Chondrocyte (in vitro differentiated cells): ENCODE measurements at regions not wholly inside any gene's neighbourhood (a gene's known extent, or its start where the extent isn't known, plus 50 kb on each side); places are given as distances from the start of the nearest gene placed in this dataset.

ENCODE experiments used
- DNase-seq: peaks from one replicate; pipeline ENCODE4 v3.0.0; 2021; ENCODE audit warnings: mixed read lengths, low spot score
- H3K27ac Mint-ChIP-seq: one replicate; pipeline ENCODE4 v1.8.0; 2021; ENCODE audit warnings: mild to moderate bottlenecking, moderate library complexity, mixed read lengths; ENCODE audit not compliant: unreplicated experiment
- H3K27me3 Mint-ChIP-seq: 2 replicates; pipeline ENCODE4 v1.8.0; 2021; ENCODE audit warnings: low read depth, mixed read lengths
- H3K36me3 Mint-ChIP-seq: 2 replicates; pipeline ENCODE4 v1.8.0; 2021; ENCODE audit warnings: low read depth, mixed read lengths
- H3K4me1 Mint-ChIP-seq: 2 replicates; pipeline ENCODE4 v1.8.0; 2021; ENCODE audit warnings: low read depth, mild to moderate bottlenecking, mixed read lengths
- H3K4me3 Mint-ChIP-seq: one replicate; pipeline ENCODE4 v1.8.0; 2021; ENCODE audit warnings: mild to moderate bottlenecking, moderate library complexity, mixed read lengths; ENCODE audit not compliant: unreplicated experiment
- H3K9me3 Mint-ChIP-seq: 2 replicates; pipeline ENCODE4 v1.8.0; 2021; ENCODE audit warnings: low read depth, mixed read lengths
- CTCF ChIP-seq: fragments of 200-600 bp; sonication (generic); IDR thresholded peaks from 2 replicates; pipeline ENCODE4 v1.5.0; 2021; ENCODE audit warnings: antibody characterized with exemption, mild to moderate bottlenecking, moderate library complexity

- Mint-ChIP-seq H3K27me3 (peaks cover 1% of the 10 kb centered on the region), H3K4me3 (no peak overlapping the region), H3K4me1 (no peaks in the 10 kb centered on the region), H3K36me3 (no peaks in the 10 kb centered on the region), H3K9me3 (no peaks in the 10 kb centered on the region), H3K27ac (no peak overlapping the region)
- no peak for TF ChIP-seq CTCF
- no peak for DNase-seq
Measured at GRCh38 chr4:180462116-180462515, 1781.1 kb upstream of the TENM3 start.

- peaks cover 9% of the 10 kb centered on the region for H3K9me3 Mint-ChIP-seq
- peaks cover 3% of the 10 kb centered on the region for H3K27me3 Mint-ChIP-seq
- DNase-seq: no peak
- H3K36me3 Mint-ChIP-seq: no peaks in the 10 kb centered on the region
- no peaks in the 10 kb centered on the region for H3K4me1 Mint-ChIP-seq
- H3K27ac Mint-ChIP-seq: no peak overlapping the region
- no peak for TF ChIP-seq CTCF
- no peak overlapping the region for H3K4me3 Mint-ChIP-seq
Measured at GRCh38 chr4:180465364-180465763, 1777.8 kb upstream of the TENM3 start.

DNA sequence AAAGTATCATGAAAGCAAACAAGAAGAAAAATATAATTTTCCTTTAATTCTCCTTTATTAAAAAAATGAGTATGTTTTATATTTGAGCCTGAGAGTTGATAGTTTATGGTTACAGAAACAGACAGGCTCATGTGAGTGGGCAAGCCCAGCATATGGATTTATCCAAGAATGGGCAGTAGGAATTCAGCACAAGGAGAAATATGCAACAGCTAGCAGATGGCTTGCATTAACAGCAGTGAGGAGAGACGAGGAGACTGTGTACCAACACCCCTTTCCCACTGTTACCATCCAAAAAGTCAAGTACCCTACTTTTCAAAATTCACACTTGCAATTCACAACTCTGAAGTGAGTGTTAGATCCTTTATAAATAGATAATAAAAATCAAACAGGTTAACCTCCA lies 1760.2 kb upstream of the TENM3 start:
- Mint-ChIP-seq H3K36me3 (no peaks in the 10 kb centered on the region), H3K9me3 (no peaks in the 10 kb centered on the region), H3K4me3 (no peak overlapping the region), H3K27ac (no peak overlapping the region), H3K4me1 (no peaks in the 10 kb centered on the region), H3K27me3 (no peaks in the 10 kb centered on the region)
- TF ChIP-seq CTCF: no peak
- no peak for DNase-seq

- no peak for DNase-seq
- H3K27me3 Mint-ChIP-seq: no peaks in the 10 kb centered on the region
- no peaks in the 10 kb centered on the region for H3K9me3 Mint-ChIP-seq
- no peak for TF ChIP-seq CTCF
- H3K27ac Mint-ChIP-seq: no peak overlapping the region
- no peak overlapping the region for H3K4me3 Mint-ChIP-seq
- H3K4me1 Mint-ChIP-seq: no peaks in the 10 kb centered on the region
- H3K36me3 Mint-ChIP-seq: no peaks in the 10 kb centered on the region
Measured at GRCh38 chr4:180485407-180485806, 1757.8 kb upstream of the TENM3 start.

DNA sequence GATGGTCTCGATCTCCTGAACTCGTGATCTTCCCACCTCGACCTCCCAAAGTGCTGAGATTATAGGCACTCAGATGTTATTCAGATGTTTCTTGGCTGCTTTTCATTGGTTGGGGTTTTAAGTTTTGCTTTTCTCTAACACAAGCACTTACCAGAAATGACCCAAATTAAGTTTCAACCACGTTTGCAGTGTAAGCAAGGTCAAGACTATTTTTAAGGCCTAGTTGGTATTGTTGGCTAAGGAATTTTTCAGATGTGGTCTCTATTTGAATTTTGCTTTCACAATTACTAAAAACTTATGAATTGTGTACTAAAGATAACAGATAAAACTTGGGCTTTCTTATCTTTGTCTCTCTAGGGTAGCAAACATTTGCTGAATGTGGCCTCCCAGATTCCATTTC lies 1756.9 kb upstream of the TENM3 start:
- H3K27me3 Mint-ChIP-seq: no peaks in the 10 kb centered on the region
- DNase-seq: no peak
- H3K4me3 Mint-ChIP-seq: no peak overlapping the region
- no peaks in the 10 kb centered on the region for H3K36me3 Mint-ChIP-seq
- no peak for TF ChIP-seq CTCF
- no peaks in the 10 kb centered on the region for H3K9me3 Mint-ChIP-seq
- no peak overlapping the region for H3K27ac Mint-ChIP-seq
- no peaks in the 10 kb centered on the region for H3K4me1 Mint-ChIP-seq
